HL-60 (cell line): ENCODE measurements at regions not wholly inside any gene's neighbourhood (a gene's known extent, or its start where the extent isn't known, plus 50 kb on each side); places are given as distances from the start of the nearest gene placed in this dataset.

Source experiments
- DNase-seq, 2 experiments: peaks; one replicate each; pipeline ENCODE4 v3.0.0-alpha.2; 2010 to 2020; ENCODE audit warnings: low read depth in 1 of 2, low spot score in 1 of 2
- H3K27ac ChIP-seq: fragments of 250-450 bp; sonication (Bioruptor Pico); replicated peaks from 2 replicates; pipeline ENCODE4 v1.5.1; 2020; ENCODE audit warnings: mild to moderate bottlenecking, moderate library complexity
- H3K27me3 ChIP-seq: fragments of 250-450 bp; sonication (Bioruptor Pico); 2 replicates; pipeline ENCODE4 v1.5.1; 2021; ENCODE audit warnings: mild to moderate bottlenecking, moderate library complexity; ENCODE audit not compliant: insufficient read depth, poor library complexity, severe bottlenecking
- H3K4me3 ChIP-seq: replicated peaks from 2 replicates; pipeline ENCODE4 v1.5.1; 2011; ENCODE audit warnings: mild to moderate bottlenecking, control low read depth, low read length; ENCODE audit not compliant: insufficient read depth
- GABPA ChIP-seq: IDR thresholded peaks from 2 replicates; pipeline ENCODE4 v1.6.1; 2012; ENCODE audit warnings: low read depth
- POLR2AphosphoS5 ChIP-seq: IDR thresholded peaks from 2 replicates; pipeline ENCODE4 v1.6.1; 2012; ENCODE audit warnings: low read depth
- SPI1 ChIP-seq: IDR thresholded peaks from 2 replicates; pipeline ENCODE4 v1.6.1; 2012; ENCODE audit warnings: low read depth, mild to moderate bottlenecking, borderline replicate concordance
- TF ChIP-seq, protein P1 (sequence below): IDR thresholded peaks from one replicate; pipeline ENCODE4 v1.5.1; 2011; ENCODE audit warnings: low read length, control low read depth, inconsistent platforms; ENCODE audit not compliant: insufficient read depth
- TF ChIP-seq, protein P2 (sequence below): IDR thresholded peaks from 2 replicates; pipeline ENCODE4 v1.6.1; 2012; ENCODE audit warnings: low read depth; ENCODE audit not compliant: insufficient replicate concordance

DNA sequence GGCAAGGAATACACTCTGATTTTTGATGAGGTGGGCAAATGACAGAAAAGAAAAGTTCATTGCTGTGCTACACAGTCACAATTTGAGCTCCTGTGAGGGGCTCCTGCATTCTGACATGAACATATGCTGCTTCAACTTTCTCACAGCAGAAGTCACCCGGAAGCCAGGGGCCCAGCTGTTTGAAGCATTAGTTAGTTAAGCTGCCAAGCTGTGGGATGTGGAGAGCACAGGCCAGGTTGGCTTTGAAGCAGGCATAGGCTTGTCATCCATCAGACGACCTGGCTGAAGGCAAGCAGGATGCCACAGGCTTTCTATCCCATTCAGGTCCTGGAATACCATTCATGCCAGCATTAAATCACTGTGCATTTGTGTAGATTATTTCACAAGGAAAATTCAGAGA, 63.1 kb downstream of the MTNR1B start:
- Histone ChIP-seq H3K27ac (no peak overlapping the region), H3K4me3 (no peak overlapping the region), H3K27me3 (peaks cover 2% of the 10 kb centered on the region)
- no peak for DNase-seq
- no peak for TF ChIP-seq SPI1
- no peak for TF ChIP-seq POLR2AphosphoS5
- TF ChIP-seq, protein P1, sequence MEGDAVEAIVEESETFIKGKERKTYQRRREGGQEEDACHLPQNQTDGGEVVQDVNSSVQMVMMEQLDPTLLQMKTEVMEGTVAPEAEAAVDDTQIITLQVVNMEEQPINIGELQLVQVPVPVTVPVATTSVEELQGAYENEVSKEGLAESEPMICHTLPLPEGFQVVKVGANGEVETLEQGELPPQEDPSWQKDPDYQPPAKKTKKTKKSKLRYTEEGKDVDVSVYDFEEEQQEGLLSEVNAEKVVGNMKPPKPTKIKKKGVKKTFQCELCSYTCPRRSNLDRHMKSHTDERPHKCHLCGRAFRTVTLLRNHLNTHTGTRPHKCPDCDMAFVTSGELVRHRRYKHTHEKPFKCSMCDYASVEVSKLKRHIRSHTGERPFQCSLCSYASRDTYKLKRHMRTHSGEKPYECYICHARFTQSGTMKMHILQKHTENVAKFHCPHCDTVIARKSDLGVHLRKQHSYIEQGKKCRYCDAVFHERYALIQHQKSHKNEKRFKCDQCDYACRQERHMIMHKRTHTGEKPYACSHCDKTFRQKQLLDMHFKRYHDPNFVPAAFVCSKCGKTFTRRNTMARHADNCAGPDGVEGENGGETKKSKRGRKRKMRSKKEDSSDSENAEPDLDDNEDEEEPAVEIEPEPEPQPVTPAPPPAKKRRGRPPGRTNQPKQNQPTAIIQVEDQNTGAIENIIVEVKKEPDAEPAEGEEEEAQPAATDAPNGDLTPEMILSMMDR = no peak
- TF ChIP-seq, protein P2, sequence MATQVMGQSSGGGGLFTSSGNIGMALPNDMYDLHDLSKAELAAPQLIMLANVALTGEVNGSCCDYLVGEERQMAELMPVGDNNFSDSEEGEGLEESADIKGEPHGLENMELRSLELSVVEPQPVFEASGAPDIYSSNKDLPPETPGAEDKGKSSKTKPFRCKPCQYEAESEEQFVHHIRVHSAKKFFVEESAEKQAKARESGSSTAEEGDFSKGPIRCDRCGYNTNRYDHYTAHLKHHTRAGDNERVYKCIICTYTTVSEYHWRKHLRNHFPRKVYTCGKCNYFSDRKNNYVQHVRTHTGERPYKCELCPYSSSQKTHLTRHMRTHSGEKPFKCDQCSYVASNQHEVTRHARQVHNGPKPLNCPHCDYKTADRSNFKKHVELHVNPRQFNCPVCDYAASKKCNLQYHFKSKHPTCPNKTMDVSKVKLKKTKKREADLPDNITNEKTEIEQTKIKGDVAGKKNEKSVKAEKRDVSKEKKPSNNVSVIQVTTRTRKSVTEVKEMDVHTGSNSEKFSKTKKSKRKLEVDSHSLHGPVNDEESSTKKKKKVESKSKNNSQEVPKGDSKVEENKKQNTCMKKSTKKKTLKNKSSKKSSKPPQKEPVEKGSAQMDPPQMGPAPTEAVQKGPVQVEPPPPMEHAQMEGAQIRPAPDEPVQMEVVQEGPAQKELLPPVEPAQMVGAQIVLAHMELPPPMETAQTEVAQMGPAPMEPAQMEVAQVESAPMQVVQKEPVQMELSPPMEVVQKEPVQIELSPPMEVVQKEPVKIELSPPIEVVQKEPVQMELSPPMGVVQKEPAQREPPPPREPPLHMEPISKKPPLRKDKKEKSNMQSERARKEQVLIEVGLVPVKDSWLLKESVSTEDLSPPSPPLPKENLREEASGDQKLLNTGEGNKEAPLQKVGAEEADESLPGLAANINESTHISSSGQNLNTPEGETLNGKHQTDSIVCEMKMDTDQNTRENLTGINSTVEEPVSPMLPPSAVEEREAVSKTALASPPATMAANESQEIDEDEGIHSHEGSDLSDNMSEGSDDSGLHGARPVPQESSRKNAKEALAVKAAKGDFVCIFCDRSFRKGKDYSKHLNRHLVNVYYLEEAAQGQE = no peak
- no peak for TF ChIP-seq GABPA

DNA sequence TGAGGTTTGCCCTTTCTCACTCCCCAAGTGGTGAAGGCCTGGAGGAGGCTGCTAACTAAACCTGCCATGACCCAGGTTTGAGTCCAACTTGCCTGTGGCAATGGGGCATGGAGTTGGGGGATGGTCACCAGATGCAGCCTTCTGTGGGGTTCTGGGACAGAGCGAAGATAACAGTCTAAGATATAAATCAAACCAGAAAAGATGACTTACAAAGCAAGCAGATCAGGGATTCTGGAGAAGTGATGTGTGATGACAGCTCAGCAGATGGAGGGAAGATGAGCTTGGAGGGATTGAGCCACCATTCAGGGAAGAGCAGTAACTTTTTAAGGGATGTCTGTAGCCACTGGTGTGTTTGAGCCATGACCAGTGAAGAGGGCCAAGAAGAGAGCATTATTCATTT, 63.6 kb downstream of the MTNR1B start:
- no peak for TF ChIP-seq SPI1
- TF ChIP-seq, protein P1 = no peak
- no peak for TF ChIP-seq POLR2AphosphoS5
- no peak for TF ChIP-seq GABPA
- TF ChIP-seq, protein P2 = no peak
- Histone ChIP-seq H3K4me3 (no peak overlapping the region), H3K27ac (no peak overlapping the region), H3K27me3 (peaks cover 2% of the 10 kb centered on the region)
- no peak for DNase-seq

DNA sequence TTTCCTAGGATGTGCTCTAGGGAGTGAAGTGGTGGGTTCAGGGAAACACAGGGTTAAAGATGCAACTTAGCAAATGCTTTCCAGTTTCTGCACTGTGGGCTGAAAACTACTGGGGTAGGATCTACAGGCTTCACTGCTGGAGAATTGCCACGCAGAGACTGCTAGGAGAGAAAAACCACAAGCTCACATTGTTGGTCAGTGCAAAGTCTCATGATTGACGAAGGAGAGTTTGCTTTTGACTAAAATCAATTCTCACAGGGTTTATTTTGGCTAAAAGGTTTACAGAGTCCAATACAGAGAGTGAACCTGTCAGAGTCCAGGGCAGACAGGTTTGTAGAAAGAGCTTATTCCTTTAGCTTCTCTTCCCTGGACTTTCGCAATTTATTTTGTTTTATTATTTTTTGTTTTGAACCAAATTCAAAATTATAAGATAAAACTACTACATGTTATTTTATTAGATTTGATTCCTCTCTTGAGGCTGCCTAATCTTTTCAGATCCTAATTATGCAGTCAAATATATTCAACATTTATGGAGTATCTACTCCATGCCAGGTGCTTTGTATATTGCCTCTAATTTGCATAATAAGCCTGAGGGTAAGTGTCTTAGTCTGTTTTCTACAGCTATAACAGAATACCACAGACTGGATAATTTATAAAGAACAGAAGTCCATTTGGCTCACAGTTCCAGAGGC, 64.7 kb downstream of the MTNR1B start:
- Histone ChIP-seq H3K27ac (no peak overlapping the region), H3K27me3 (peaks cover 2% of the 10 kb centered on the region), H3K4me3 (no peak overlapping the region)
- TF ChIP-seq, protein P2 = no peak
- no peak for TF ChIP-seq GABPA
- no peak for TF ChIP-seq SPI1
- TF ChIP-seq, protein P1 = no peak
- TF ChIP-seq POLR2AphosphoS5 = no peak
- DNase-seq = no peak
